ENCODE measurements at regions not wholly inside any gene's neighbourhood (a gene's known extent, or its start where the extent isn't known, plus 50 kb on each side); places are given as distances from the start of the nearest gene placed in this dataset.

DNA sequence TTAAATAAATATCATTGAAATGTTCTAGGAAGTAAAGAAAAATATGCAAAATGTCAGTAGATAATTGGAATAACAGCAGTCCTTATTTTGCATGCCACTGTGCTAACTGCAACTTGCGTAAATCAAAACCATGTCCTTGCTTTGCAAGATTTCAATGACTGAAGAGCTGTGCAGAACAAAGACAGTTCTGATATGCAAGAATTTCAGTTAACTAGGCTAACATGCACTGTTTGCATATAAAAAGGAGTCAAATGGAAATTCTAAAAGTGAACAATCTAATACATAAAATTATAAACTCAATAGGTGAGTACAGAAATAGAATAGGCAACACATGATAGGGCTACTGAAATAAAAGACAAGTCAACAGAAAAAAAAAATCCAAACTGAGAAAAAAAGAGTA, 1844.6 kb upstream of the NUDT12 start:
- no peak for DNase-seq (ENCODE audit: low spot score)

DNA sequence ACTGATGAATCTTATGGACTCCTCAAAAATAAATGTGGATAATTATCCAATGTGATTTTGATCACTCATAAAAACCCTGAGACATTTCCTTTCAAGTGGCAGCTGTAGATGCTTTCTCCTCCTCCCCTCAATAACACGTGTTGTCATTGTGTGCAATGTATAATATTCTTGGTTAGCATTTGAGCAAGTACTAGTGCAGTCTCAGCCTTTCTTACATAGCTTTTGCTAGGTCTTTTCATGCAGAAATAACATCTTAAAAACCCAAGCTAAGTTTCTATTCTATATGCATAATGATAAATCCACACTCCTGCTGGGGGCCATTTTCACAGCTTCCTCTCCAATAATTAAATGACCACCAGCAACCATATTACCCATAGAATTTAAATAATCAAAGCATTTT, 1835.2 kb upstream of the NUDT12 start:
- no peak for DNase-seq (ENCODE audit: low spot score)

DNA sequence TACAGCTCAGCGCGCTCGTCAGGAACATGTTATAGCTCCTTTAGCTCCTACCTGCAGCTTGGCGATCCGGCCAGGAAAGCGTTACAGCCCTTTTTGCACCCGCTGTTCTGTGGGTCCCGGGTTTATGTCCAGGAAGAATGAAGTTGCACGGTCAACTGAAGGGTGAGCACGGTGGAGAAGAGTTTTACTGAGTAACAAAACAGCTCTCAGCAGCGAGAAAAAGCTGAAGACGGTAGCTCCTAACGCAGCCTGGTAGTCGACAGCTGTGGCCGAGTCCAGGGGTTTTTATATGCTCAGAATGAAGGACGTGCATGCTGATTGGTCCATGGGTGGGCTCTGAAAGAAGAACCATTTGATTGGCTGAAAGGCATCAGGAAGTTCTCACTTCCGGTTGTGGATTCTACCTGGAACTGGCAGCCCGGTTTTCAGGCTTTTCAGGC, 1830.1 kb upstream of the NUDT12 start:
- DNase-seq (ENCODE audit: low spot score): no peak

DNA sequence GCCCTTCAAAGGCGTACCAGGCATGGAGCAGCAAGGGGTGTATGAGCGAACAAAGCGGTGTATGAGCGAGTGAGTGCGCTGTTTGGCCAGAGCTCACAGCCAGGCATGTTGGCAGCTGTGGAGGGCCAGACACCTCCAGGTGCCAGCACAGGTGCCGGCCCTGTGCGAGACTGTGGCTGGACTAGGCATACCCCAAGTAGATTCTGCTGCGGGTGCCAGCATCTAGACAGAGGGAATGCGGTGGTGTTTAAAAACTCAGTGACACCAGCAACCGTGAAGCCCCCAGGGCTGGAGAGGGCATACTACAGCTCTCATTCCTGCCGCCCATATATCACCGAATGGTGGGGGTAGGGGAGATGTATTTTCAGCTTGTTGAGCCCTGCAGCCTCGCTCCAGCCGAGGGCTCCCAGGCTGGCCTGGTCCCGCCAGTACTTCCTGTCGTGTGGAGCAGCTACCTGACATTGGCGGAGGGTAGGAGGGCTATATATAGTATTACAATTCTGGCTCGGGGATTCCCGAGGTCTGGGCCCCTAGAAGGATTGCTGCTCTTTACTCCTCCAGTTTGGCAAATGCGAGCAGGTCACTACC, 1829.6 kb upstream of the NUDT12 start:
- no peak for DNase-seq (ENCODE audit: low spot score)

DNA sequence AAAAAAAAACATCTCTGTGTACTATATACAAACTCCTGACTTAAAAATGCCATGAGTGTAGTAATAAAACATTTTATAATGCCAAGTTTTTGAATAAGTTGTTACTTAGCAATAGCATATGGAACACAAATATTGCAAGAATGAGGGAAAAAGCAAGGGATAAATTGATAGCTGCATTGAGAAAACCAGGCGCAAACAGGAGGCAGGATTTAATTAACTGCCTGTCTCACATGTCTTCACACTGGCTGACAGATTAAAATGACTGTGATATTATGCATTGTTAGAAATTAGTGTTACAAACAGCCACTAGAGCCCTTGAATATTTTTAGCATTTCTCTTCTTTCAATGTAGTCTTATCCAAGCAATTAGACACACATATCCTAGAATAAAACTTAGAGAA, 1817.5 kb upstream of the NUDT12 start:
- no peak for DNase-seq (ENCODE audit: low spot score)

DNA sequence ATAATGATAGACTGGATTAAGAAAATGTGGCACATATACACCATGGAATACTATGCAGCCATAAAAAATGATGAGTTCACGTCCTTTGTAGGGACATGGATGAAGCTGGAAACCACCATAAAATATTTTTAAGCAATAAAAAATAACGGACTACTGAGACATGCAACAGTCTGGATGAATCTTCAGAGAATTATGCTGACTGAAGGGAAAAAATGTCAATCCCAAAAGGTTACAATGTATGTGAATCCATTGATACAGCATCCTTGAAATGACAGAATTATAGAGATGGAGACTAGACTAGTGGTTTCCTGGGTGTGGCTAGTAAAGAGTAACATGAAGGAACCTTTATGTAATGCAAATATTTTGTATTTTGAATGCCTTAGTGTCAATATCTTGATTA, 1808.6 kb upstream of the NUDT12 start:
- DNase-seq (ENCODE audit: low spot score): no peak

DNA sequence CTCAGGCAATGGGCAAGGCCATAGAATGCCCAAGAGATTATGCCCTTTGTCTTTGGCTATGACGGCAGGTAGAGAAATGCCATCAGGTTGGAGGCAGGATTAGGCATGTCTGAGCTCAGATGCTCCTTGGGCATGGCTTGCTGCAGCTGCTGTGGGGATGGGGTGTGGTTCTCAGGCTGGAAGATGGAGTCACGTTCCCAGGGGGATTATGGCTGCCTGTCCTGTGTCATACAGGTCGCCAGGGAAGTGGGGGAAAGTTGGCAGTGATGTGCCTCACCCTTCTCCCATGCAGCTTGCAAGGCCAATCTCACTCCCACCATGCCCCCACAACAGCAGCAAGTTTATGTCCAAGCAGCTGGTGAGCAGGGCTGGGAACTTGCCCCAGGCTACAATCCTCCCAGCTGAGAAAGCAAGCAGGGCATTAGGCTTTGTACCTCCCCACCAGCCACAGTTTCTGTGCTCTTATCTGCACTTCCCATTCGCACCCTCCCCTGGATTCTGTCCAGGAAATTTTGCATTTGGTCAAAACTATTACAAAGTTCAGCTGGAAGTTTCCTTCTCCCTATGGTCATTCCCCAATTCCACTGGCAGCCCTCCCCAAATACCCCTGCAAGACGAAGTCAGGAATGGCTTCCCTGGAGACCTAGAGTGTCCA, 1788.0 kb upstream of the NUDT12 start:
- DNase-seq (ENCODE audit: low spot score): no peak

DNA sequence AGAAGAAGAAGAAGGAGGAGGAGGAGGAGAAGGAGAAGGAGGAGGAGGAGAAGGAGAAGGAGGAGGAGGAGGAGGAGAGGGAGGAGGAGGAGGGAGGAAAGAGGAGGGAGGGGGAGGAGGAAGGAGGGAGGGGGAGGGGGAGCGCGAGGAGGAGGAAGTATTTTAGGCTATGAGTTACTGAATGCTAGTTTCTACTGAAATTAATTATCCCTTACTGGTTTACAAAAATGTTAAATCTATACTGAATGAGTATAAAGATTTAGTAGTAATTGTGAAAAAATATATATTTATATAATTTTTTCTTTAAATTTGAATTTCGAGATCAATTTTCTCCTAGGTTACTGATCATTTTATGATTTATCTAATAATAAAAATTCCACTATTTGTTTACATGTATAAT, 1769.0 kb upstream of the NUDT12 start:
- DNase-seq (ENCODE audit: low spot score): no peak

DNA sequence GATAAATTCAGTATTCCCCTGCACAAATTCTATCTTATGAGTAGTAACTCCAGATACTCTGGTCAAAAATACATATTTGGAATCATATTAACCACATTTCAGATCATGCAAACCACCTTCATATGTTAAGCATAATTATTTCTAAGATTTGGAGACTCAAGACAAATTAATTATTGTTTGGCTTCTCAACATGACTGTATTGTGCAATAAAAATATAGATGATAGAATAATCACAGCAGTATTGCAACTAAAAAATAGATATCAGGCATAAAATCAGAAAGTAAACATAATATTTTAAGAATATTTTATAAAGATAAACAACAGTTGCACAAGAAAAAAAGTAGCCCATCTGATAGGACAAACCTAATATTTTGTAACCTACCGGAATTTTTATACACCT, 1767.6 kb upstream of the NUDT12 start:
- no peak for DNase-seq (ENCODE audit: low spot score)

DNA sequence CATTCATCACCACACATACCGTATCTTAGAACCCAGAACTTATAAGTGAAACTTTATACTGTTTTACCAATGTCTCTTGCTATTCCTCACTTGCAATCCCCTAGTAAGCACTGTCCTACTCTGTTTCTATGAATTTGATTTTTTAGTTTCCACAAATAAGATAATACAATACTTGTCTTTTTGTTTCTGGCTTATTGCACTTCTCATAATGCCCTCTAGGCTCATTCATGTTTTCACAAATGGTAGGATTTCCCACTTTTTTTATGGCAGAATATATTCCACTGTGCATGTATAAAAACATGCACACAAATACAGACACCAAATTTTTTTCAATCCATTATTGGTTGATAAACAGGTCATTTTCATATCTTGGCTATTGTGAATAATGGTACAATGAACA, 1742.3 kb upstream of the NUDT12 start:
- DNase-seq (ENCODE audit: low spot score): no peak

DNA sequence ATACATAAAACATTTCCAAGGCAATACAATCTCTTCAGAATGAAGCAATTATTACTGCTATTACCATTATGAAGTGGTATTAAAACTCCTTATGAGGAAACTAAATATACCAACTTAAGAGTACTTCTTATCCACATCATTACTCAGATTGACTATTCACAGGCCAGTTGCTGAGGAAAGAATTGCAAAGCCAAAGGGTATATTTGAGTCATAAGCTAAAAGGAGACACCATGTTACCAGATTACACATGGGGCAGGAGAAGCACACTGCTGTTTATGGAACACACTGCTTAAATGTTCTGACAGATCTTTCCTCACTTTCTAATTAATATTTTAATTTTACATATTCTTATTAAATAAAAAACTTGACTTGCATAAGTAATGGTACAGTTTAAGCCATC, 1726.4 kb upstream of the NUDT12 start:
- DNase-seq (ENCODE audit: low spot score): no peak

DNA sequence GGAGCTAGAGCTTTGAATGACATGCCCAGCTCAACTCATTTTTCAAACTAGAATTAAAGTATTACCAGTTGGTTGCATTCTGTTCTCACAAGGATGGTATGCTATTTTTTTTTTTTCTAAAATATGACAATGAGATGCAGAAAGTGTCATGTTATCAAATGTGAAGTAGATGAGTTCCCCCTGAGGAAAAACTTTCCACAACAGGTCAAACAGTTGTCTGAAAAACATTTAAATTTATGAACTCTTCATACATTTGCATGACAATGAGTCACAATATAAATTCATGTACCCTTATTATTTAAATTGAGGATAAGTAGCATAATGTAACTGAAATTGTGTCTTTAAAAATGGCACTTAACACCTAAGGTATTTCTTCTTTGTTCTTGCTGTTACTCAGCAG, 1720.5 kb upstream of the NUDT12 start:
- no peak for DNase-seq (ENCODE audit: low spot score)

DNA sequence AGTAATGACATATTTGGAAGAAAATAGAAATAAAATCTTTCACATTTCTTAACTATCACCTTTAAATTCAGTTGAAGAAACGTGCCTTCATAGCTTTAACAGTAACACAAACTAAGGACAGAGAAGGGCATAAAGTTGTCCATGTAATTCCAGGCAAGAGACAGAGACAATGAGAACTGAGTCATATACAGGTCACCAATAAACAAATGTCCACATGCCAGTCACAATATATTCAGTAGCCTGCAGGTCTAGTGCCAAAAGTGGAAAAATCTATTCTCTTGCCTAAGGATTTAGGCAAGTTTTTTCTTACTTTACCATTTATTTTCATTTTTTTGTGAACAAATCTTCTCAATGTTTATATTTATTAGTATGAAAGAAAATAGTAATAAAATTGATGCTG, 1711.5 kb upstream of the NUDT12 start:
- DNase-seq (ENCODE audit: low spot score): no peak

DNA sequence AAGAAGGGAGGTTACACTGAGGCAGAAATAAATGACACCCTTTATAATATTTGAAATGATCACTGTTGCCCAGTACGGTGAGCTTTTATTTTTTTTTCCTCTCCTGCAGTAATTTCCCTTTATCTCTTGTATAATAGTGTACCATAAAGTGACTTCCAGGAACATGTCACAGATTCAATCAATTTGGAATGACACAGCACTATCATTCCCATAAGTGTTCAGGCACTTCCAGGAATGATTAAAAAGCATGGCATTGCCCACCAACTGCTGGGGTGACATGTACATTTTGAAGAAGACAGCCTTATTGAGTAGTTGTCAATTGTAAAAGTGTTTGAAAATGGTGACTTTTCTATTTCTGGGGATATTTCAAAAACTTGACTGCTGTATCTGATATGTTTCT, 1700.9 kb upstream of the NUDT12 start:
- DNase-seq (ENCODE audit: low spot score): no peak

DNA sequence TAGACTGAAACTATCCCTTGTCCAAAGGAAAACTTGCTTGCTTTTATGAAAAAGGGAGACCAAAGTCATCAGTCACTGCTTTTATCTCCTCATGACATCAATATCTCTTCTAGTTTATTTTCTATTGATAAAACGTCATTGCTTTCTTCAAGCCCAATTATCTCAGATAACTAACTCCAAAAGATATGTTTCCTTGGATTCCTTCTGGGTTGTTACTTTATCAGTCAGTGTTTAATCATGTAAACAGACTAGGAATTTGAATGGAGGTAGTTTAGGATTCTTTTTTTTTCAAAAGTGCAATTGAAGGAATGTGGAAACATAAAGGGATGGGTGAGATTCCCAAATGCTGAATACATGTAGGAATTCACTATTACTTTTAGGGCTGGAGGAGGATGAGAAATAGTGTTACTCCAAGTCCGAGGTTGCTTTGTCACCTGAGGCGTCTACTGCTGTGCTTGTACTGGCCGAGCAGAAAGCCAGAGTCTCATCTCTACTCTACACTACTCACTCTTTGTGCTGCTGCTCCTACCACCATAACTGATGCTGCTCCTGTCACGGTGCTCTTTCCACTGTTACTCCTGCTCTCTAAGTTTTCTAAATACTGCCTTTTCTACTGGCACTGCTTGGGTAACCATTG, 1697.1 kb upstream of the NUDT12 start:
- DNase-seq (ENCODE audit: low spot score): no peak

DNA sequence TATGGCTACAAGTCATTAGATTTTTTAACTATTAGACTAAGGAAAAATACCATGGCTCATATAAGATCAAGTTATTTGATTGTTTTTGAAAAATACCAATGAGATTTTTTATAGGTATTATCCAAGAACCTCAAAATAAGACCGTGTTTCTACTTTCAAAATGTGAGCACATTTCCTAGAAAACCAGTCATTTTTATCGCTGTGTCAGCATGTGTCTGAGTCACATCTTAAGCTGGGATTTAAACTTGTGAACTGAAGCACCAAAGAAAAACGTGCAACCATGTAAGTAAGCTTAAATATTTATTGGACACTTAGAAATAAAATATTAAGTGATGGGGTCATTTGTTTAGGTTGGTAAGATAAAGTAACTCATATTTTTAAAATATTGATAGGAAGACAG, 1676.0 kb upstream of the NUDT12 start:
- no peak for DNase-seq (ENCODE audit: low spot score)

DNA sequence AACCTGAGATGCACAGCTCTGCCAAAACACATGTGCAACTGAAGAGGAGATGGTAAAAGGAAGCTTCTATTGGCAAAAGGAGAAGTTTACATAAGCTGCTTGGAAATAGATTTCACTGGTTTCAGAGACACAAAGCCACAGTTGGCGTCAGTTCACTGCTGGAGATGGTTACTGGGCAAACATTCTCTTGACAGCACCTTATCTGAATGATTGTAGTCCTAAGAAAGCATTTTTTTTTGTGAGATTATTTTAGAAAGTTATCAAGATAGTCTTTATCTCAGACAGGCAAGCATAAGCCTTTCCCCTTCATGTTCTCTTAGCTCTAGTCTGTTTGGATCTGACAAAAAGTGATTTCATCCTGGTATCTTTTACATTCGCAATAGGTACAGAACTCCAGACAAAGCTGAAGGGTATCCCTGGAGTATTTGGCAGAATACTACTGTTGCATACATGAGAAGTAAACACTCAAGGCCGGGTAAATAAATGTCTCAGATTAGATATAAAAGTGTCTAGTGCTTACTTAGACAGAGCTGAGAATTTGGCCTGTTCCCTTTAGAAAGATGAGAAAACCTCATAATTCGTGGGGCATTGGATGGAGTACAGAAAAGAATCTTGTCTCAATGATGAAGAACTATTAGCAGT, 1668.0 kb upstream of the NUDT12 start:
- DNase-seq (ENCODE audit: low spot score): no peak

DNA sequence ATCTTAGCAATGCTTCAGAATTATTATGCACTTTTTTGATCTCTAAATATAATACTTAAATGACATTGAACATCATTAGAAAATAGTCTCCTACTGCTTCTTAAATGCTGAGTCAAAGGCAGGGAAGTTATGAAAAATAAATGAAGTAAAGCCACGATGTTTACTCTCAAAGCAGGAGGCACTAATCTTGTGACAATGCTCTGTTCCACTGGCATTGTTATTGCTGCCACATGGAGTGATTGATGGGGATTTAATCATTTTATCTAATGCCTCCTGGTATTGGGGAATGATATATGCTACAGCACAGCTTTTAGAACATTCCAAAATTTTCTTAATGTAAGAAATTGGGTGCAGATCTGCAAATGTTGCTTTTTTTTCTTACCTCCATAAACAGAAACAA, 1655.4 kb upstream of the NUDT12 start:
- no peak for DNase-seq (ENCODE audit: low spot score)

DNA sequence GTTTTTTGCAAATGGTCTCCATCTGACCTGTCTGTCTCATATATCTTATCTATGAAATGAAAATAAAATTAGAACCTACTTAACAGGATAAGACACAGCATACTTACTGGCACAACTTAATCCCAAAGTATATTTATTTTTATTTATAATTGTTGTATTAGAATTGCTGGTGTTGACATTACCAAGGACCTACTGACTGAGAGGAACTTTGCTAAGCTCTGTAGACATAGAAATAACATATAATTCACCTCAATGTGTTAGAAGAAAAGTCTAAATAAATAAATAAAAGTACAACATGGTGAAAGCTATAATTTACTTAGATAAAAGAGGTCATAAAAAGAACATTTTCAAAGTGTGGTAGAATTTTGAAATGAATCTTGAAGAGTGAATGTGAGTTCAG, 1650.5 kb upstream of the NUDT12 start:
- DNase-seq (ENCODE audit: low spot score): no peak

DNA sequence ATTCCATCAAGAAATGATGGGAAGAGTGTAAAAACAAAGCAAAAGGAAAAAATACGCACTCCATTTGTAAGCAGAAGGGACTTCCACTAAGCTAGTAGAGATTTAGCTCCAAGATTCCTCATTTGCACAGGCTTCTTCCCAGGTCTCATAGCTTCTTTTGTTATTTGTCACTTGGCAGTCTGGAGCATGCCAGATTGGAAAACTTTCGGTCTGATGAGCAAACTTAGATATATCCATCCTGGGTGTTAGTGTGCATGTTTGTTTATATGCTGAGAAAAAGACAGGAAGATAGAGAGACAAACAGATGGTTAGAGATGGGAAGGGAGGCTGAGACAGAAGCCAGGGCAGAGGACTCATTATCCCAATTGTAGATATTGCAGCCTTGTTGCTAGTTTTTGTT, 1644.5 kb upstream of the NUDT12 start:
- DNase-seq (ENCODE audit: low spot score): peak; percentile 1

DNA sequence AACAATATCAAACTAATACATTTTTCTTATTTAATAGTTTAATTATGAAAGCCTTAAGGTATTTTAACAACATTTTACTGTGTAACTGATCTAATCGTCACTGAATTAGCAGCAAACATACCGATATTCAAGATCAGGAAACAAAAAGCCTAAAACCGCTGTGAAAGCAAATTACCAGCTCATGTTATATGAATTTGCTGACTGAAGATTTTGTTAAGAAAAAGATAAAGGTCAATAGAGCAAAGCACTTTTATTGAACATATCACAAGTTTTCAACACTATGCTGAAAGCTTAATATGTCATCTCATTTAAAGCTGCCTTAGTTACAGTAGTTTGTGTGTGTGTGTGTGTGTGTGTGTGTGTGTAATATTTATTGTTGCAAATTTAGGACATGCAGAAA, 1634.9 kb upstream of the NUDT12 start:
- no peak for DNase-seq (ENCODE audit: low spot score)

DNA sequence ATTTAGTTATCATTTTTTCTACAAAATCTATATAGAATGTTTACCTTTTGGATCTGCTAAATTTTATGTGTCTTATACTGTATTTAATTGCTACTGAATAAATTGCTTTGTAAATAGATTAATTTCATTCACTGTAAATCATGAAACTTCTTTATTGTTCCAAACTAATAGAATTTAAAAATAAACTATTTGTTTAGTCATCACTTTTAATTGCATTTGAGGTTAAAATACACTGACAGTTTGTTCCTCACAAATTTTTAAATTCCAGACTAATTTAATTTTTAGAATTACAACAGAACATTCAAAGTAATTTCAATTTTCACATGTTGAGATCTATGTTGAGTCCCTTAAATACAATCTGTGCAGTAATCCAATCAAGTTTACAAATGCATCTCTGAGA, 1633.2 kb upstream of the NUDT12 start:
- DNase-seq (ENCODE audit: low spot score): no peak

DNA sequence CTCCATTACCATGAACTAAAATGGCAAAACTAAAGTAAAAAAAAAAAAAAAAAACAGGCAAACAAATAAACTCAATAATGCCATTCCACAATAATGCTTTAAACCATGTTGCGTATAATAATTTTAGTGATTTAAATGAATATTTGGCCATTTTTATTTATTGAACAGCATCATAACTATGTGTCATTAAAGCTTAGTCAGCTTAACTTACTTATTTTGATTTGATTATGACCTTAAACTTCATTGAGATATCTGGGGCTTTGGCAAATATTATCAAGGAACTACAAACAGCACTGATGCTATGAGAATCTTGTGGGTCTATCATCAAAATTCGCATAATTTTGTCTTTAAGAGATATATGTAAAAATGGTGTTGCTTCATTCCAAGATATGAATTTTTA, 1610.3 kb upstream of the NUDT12 start:
- DNase-seq (ENCODE audit: low spot score): no peak
